K562 (cell line): ENCODE measurements at regions not wholly inside any gene's neighbourhood (a gene's known extent, or its start where the extent isn't known, plus 50 kb on each side); places are given as distances from the start of the nearest gene placed in this dataset.

ENCODE experiments used
- ATAC-seq: fragments of 200-7000 bp; cut with Tn5 transposase; 3 replicates; pipeline ENCODE4 v1.9.1; 2020; ENCODE audit warnings: moderate library complexity
- BruUV-seq: library from RNA; stranded (reverse); fragments of 400-500 nt; replicated peaks from 2 replicates; lab custom pipeline; 2021; lab: Mats Ljungman, UMichigan
- CTCF ChIA-PET: fragments of 300-600 bp; formaldehyde crosslinking; extraction: SDS; loops from one replicate; lab custom pipeline; 2021; ENCODE audit warnings: low intra/inter-chr PET ratio; lab: Yijun Ruan, JAX
- POLR2A ChIA-PET: fragments of 300-600, 350-650 bp; sonication (Branson Sonifier 250); formaldehyde crosslinking; extraction: SDS; loops from one replicate; lab custom pipeline; 2021; ENCODE audit warnings: antibody characterized with exemption, inconsistent platforms; lab: Yijun Ruan, JAX
- DNase-seq, 4 experiments: peaks; one replicate each; pipeline versions ENCODE4 v3.0.0 to v3.0.0-alpha.2; 2011 to 2018; ENCODE audit warnings: low spot score in 3 of 4, mixed read lengths in 3 of 4; ENCODE audit errors: extremely low read depth in 1 of 4
- FAIRE-seq: peaks from 2 replicates; lab custom pipeline; 2011; peaks lifted over from hg19 to GRCh38; lab: Jason Lieb, UNC
- H2AFZ ChIP-seq: 2 replicates; pipeline ENCODE4 v1.6.0; 2011; ENCODE audit warnings: low read depth, low read length, control low read depth, inconsistent platforms
- H3K27ac ChIP-seq: fragments of 200-600 bp; 3 replicates; pipeline ENCODE4 v1.8.0; 2011; ENCODE audit warnings: low read depth, mild to moderate bottlenecking, control low read depth, inconsistent platforms, low read length, moderate library complexity, mixed read lengths; ENCODE audit errors: extremely low read depth
- H3K27me3 ChIP-seq, 2 experiments: fragments of 300-600 bp in 1 of 2; 2 replicates in 1 of 2; 3 replicates in 1 of 2; pipeline versions ENCODE4 v1.6.0 to v1.8.0; 2011; ENCODE audit warnings: inconsistent platforms in 2 of 2, low read length in 2 of 2, mild to moderate bottlenecking in 1 of 2, mixed read lengths in 1 of 2, moderate library complexity in 1 of 2; ENCODE audit not compliant: control insufficient read depth in 2 of 2, insufficient read depth in 2 of 2
- H3K36me3 ChIP-seq: fragments of 300-600 bp; 3 replicates; pipeline ENCODE4 v1.8.0; 2011; ENCODE audit warnings: mild to moderate bottlenecking, low read length, inconsistent platforms; ENCODE audit not compliant: control insufficient read depth, insufficient read depth
- H3K4me1 ChIP-seq, 2 experiments: fragments of 200-600 bp in 1 of 2; replicated peaks in 1 of 2; 2 replicates in 1 of 2; 3 replicates in 1 of 2; pipeline versions ENCODE4 v1.5.1 to v1.8.0; 2011; ENCODE audit warnings: inconsistent platforms in 2 of 2, low read length in 2 of 2, mild to moderate bottlenecking in 1 of 2, mixed read lengths in 1 of 2, moderate library complexity in 1 of 2; ENCODE audit not compliant: control insufficient read depth in 2 of 2, insufficient read depth in 2 of 2
- H3K4me2 ChIP-seq: 2 replicates; pipeline ENCODE4 v1.6.1; 2011; ENCODE audit warnings: low read length, control low read depth, inconsistent platforms, mixed read lengths; ENCODE audit not compliant: insufficient read depth
- H3K4me3 ChIP-seq: fragments of 200-600 bp; sonication (generic), shearing (Covaris generic); 2 replicates; pipeline ENCODE4 v1.5.1; 2016; ENCODE audit warnings: control low read depth, inconsistent platforms
- H3K79me2 ChIP-seq: fragments of 200-600 bp; 3 replicates; pipeline ENCODE4 v1.8.0; 2011; ENCODE audit warnings: low read length, inconsistent platforms; ENCODE audit not compliant: control insufficient read depth, insufficient read depth
- H3K9ac ChIP-seq, 2 experiments: 2 replicates each; pipeline versions ENCODE4 v1.6.0 to v1.6.1; 2011; ENCODE audit warnings: low read depth in 2 of 2, low read length in 2 of 2, control low read depth in 1 of 2, inconsistent platforms in 1 of 2, mild to moderate bottlenecking in 1 of 2, mixed read lengths in 1 of 2; ENCODE audit not compliant: insufficient read depth in 1 of 2
- H3K9me1 ChIP-seq: one replicate; pipeline ENCODE4 v1.6.0; 2011; ENCODE audit warnings: inconsistent platforms, mild to moderate bottlenecking, low read length, moderate library complexity; ENCODE audit not compliant: control insufficient read depth, insufficient read depth
- H3K9me3 ChIP-seq: replicated peaks from 2 replicates; pipeline ENCODE4 v1.5.1; 2011; ENCODE audit warnings: low read depth, low read length, inconsistent platforms; ENCODE audit not compliant: control insufficient read depth, insufficient read depth
- H4K20me1 ChIP-seq: replicated peaks from 2 replicates; pipeline ENCODE4 v1.6.1; 2011; ENCODE audit warnings: low read length, inconsistent platforms, mixed read lengths; ENCODE audit not compliant: control insufficient read depth, insufficient read depth
- EWSR1 ChIP-seq: fragments of 450-650 bp; IDR thresholded peaks from 2 replicates; pipeline ENCODE4 v1.6.1; 2018; ENCODE audit warnings: borderline replicate concordance, mild to moderate bottlenecking, low read depth, moderate library complexity; ENCODE audit not compliant: partially characterized antibody
- KDM5B ChIP-seq: fragments of 200-600 bp; sonication (generic); IDR thresholded peaks from 2 replicates; pipeline ENCODE4 v1.6.1; 2012; ENCODE audit warnings: low read depth, mild to moderate bottlenecking, moderate library complexity, low read length, control low read depth, inconsistent platforms; ENCODE audit not compliant: insufficient replicate concordance
- SP2 ChIP-seq: IDR thresholded peaks from 2 replicates; pipeline ENCODE4 v1.6.1; 2011; ENCODE audit warnings: mild to moderate bottlenecking, low read depth, low read length, moderate library complexity; ENCODE audit not compliant: poor library complexity, severe bottlenecking; ENCODE audit errors: extremely low read depth
- SREBF2 ChIP-seq: sonication (generic); formaldehyde crosslinking; IDR thresholded peaks from 2 replicates; pipeline ENCODE4 v1.4.0; 2020; ENCODE audit warnings: mild to moderate bottlenecking, missing genetic modification reagents
- SRSF7 ChIP-seq: fragments of 200-400 bp; formaldehyde crosslinking; optimal IDR thresholded peaks from 2 replicates; pipeline ENCODE3; 2017; ENCODE audit warnings: mild to moderate bottlenecking, low read depth, low read length
- ZNF644 ChIP-seq: fragments of 200-800 bp; sonication (Bioruptor generic); IDR thresholded peaks from 2 replicates; pipeline ENCODE4 v1.6.1; 2016; ENCODE audit warnings: low read depth, missing genetic modification characterization, missing compliant biosample characterization
- WGBS: fragments of 100-300 bp; shearing (Covaris generic); methylation state at CpG from one replicate; pipeline ENCODE4 v1.1.6; 2016; ENCODE audit warnings: low coverage, mixed read lengths; ENCODE audit not compliant: insufficient coverage; ENCODE audit errors: missing lambda C conversion rate; 5-methylcytosine and 5-hydroxymethylcytosine counted together
- in situ Hi-C: fragments of 300-500 bp; cut with MboI; formaldehyde crosslinking; loops from 4 replicates; pipeline ENCODE4 v1.15.0; 2018; ENCODE audit warnings: inconsistent platforms, mixed read lengths
- intact Hi-C: fragments of 100-400 bp; cut with micrococcal nuclease; formaldehyde crosslinking; loops from 2 replicates; pipeline ENCODE4 v1.14.2; 2022
- TF ChIP-seq, protein P1 (sequence below): fragments of 250-450 bp; sonication (Bioruptor Pico); IDR thresholded peaks from 2 replicates; pipeline ENCODE4 v1.9.0; 2021; ENCODE audit warnings: mild to moderate bottlenecking
- TF ChIP-seq, protein P2 (sequence below): fragments of 250-450 bp; sonication (Bioruptor Pico); IDR thresholded peaks from 2 replicates; pipeline ENCODE4 v1.4.0; 2020; ENCODE audit warnings: mild to moderate bottlenecking

DNA sequence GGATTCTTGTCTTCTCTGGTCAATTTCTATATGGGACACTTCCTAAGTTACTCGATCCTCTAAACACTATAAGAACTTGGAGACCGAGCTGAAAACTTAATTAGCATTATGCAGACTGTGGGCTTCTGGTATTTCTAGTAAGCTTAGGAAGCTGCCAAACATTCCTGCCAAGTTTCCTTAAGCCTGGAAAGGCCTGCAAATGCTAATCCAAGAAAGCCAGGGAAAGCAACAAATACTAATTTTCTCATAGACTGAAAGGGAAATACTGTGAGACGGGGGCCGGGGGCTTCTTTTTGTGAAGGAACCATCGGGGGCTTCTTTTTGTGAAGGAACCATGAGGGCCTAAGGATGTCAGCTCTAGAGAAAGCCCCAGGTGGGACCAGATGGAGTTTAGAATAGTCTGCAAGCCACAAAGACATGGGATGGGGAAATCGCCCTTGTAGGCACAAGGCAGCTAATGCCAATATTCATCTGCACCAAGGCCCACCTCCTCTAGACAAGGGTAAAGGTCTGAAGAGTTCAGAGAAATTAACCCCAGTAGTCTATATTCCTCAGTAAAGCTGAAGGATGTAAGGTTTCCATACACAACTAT lies 332.4 kb upstream of the PRDM1 start:
- DNase-seq (no peak), ATAC-seq (no peak), FAIRE-seq (no peak)
- intact Hi-C loops: no loop called here
- peaks cover 0 to 3% of the 10 kb centered on the region in 2 experiments; a peak in 2 of 5 replicates for H3K4me1 ChIP-seq
- 6% methylated on average over 6 of the region's 6 CpGs for WGBS
- H3K27me3 ChIP-seq: peaks cover 0 to 17% of the 10 kb centered on the region in 2 experiments; a peak in 2 of 5 replicates
- no TSS peak for BruUV-seq
- in situ Hi-C loops: no loop called here
- H3K4me2 ChIP-seq: no peak overlapping the region
- no peaks in the 10 kb centered on the region for H3K79me2 ChIP-seq
- POLR2A ChIA-PET: interaction anchor here (0.9 to 1.5 kb wide), 2 partner anchors 11 to 28 kb away, joined by 3 to 4 read pairs; no protein-coding TSS in a partner anchor
- H2AFZ ChIP-seq: no peak overlapping the region
- H3K9me1 ChIP-seq: no peaks in the 10 kb centered on the region
- CTCF ChIA-PET: no interaction called here
- no peaks in the 10 kb centered on the region for H3K9me3 ChIP-seq
- TF ChIP-seq, protein P1, sequence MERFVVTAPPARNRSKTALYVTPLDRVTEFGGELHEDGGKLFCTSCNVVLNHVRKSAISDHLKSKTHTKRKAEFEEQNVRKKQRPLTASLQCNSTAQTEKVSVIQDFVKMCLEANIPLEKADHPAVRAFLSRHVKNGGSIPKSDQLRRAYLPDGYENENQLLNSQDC: no peak
- TF ChIP-seq, protein P2, sequence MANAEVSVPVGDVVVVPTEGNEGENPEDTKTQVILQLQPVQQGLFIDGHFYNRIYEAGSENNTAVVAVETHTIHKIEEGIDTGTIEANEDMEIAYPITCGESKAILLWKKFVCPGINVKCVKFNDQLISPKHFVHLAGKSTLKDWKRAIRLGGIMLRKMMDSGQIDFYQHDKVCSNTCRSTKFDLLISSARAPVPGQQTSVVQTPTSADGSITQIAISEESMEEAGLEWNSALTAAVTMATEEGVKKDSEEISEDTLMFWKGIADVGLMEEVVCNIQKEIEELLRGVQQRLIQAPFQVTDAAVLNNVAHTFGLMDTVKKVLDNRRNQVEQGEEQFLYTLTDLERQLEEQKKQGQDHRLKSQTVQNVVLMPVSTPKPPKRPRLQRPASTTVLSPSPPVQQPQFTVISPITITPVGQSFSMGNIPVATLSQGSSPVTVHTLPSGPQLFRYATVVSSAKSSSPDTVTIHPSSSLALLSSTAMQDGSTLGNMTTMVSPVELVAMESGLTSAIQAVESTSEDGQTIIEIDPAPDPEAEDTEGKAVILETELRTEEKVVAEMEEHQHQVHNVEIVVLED (CRISPR knock-in tag): no peak
- TF ChIP-seq SP2 (no peak), SREBF2 (no peak), KDM5B (no peak), ZNF644 (tag) (no peak), EWSR1 (no peak), SRSF7 (no peak)
- no peak overlapping the region for H3K9ac ChIP-seq
- H3K27ac ChIP-seq: no peak overlapping the region
- H3K36me3 ChIP-seq: no peaks in the 10 kb centered on the region
- no peak overlapping the region for H3K4me3 ChIP-seq
- H4K20me1 ChIP-seq: no peaks in the 10 kb centered on the region
